H9 (cell line): ENCODE measurements at regions not wholly inside any gene's neighbourhood (a gene's known extent, or its start where the extent isn't known, plus 50 kb on each side); places are given as distances from the start of the nearest gene placed in this dataset.

Experiments
- DNase-seq: peaks from one replicate; pipeline ENCODE4 v3.0.0-alpha.2; 2017
- H2AFZ ChIP-seq: one replicate; pipeline ENCODE4 v1.6.1; 2013; ENCODE audit warnings: mild to moderate bottlenecking, low read length, control low read depth, moderate library complexity
- H2AK5ac ChIP-seq: 2 replicates; pipeline ENCODE4 v1.6.1; 2013; ENCODE audit warnings: low read length, control low read depth, mixed read lengths; ENCODE audit not compliant: insufficient read length
- H2BK120ac ChIP-seq: one replicate; pipeline ENCODE4 v1.6.1; 2013; ENCODE audit warnings: low read depth, mild to moderate bottlenecking, low read length, control low read depth, inconsistent platforms; ENCODE audit not compliant: poor library complexity, severe bottlenecking
- H2BK12ac ChIP-seq: 2 replicates; pipeline ENCODE4 v1.6.1; 2013; ENCODE audit warnings: low read length, control low read depth, mixed read lengths, low read depth; ENCODE audit not compliant: insufficient read length
- H2BK15ac ChIP-seq: 2 replicates; pipeline ENCODE4 v1.6.1; 2013; ENCODE audit warnings: low read depth, low read length, control low read depth
- H2BK20ac ChIP-seq: one replicate; pipeline ENCODE4 v1.6.1; 2013; ENCODE audit warnings: low read depth, mild to moderate bottlenecking, low read length, control low read depth, inconsistent platforms; ENCODE audit not compliant: poor library complexity, severe bottlenecking
- H2BK5ac ChIP-seq: 2 replicates; pipeline ENCODE4 v1.6.1; 2013; ENCODE audit warnings: low read length, control low read depth, mixed read lengths; ENCODE audit not compliant: insufficient read length
- H3K14ac ChIP-seq: 2 replicates; pipeline ENCODE4 v1.6.1; 2013; ENCODE audit warnings: low read length, control low read depth; ENCODE audit not compliant: insufficient read depth
- H3K18ac ChIP-seq: 2 replicates; pipeline ENCODE4 v1.6.1; 2013; ENCODE audit warnings: low read depth, mild to moderate bottlenecking, mixed read lengths, low read length, control low read depth; ENCODE audit not compliant: insufficient read length
- H3K23ac ChIP-seq: 2 replicates; pipeline ENCODE4 v1.6.1; 2013; ENCODE audit warnings: low read length, control low read depth, mixed read lengths, low read depth; ENCODE audit not compliant: insufficient read length
- H3K23me2 ChIP-seq: 2 replicates; pipeline ENCODE4 v1.6.1; 2013; ENCODE audit warnings: low read depth, mild to moderate bottlenecking, mixed read lengths, low read length, control low read depth; ENCODE audit not compliant: insufficient read length, poor library complexity, severe bottlenecking
- H3K27ac ChIP-seq: 2 replicates; pipeline ENCODE4 v1.5.1; 2013; ENCODE audit warnings: low read length, control low read depth, mixed read lengths, low read depth; ENCODE audit not compliant: insufficient read length
- H3K27me3 ChIP-seq: 2 replicates; pipeline ENCODE4 v1.6.1; 2013; ENCODE audit warnings: low read length, control low read depth, inconsistent platforms; ENCODE audit not compliant: insufficient read depth
- H3K4ac ChIP-seq: 2 replicates; pipeline ENCODE4 v1.6.1; 2013; ENCODE audit warnings: low read depth, mild to moderate bottlenecking, control low read depth, inconsistent platforms, low read length, moderate library complexity
- H3K4me1 ChIP-seq: 2 replicates; pipeline ENCODE4 v1.6.1; 2013; ENCODE audit warnings: low read length, control low read depth, inconsistent platforms; ENCODE audit not compliant: insufficient read depth
- H3K4me2 ChIP-seq: 2 replicates; pipeline ENCODE4 v1.6.1; 2013; ENCODE audit warnings: low read length, control low read depth, mixed read lengths; ENCODE audit not compliant: insufficient read length, insufficient read depth
- H3K56ac ChIP-seq: 2 replicates; pipeline ENCODE4 v1.6.1; 2013; ENCODE audit warnings: low read depth, mild to moderate bottlenecking, mixed read lengths, low read length, control low read depth; ENCODE audit not compliant: insufficient read length
- H3K79me1 ChIP-seq: 2 replicates; pipeline ENCODE4 v1.6.1; 2013; ENCODE audit warnings: low read depth, mild to moderate bottlenecking, moderate library complexity, low read length, control low read depth, inconsistent platforms; ENCODE audit not compliant: insufficient read depth, poor library complexity, severe bottlenecking
- H3K79me2 ChIP-seq: 2 replicates; pipeline ENCODE4 v1.6.1; 2013; ENCODE audit warnings: low read length, control low read depth, inconsistent platforms; ENCODE audit not compliant: insufficient read depth
- H3K9ac ChIP-seq: 2 replicates; pipeline ENCODE4 v1.6.1; 2013; ENCODE audit warnings: low read length, control low read depth, mixed read lengths; ENCODE audit not compliant: insufficient read length; ENCODE audit errors: extremely low read depth
- H3K9me3 ChIP-seq: one replicate; pipeline ENCODE4 v1.6.1; 2013; ENCODE audit warnings: low read depth, low read length, inconsistent platforms; ENCODE audit not compliant: control insufficient read depth
- H3T11ph ChIP-seq: one replicate; pipeline ENCODE4 v1.6.1; 2013; ENCODE audit warnings: mild to moderate bottlenecking, low read length, control low read depth, inconsistent platforms
- H4K20me1 ChIP-seq: one replicate; pipeline ENCODE4 v1.6.1; 2013; ENCODE audit not compliant: control insufficient read depth, insufficient read length, insufficient read depth
- H4K5ac ChIP-seq: 2 replicates; pipeline ENCODE4 v1.6.1; 2013; ENCODE audit warnings: low read depth, mild to moderate bottlenecking, mixed read lengths, low read length, control low read depth; ENCODE audit not compliant: insufficient read length
- H4K8ac ChIP-seq: replicated peaks from 2 replicates; pipeline ENCODE4 v1.6.1; 2013; ENCODE audit warnings: low read length, control low read depth, mixed read lengths, low read depth; ENCODE audit not compliant: insufficient read length
- H4K91ac ChIP-seq: 2 replicates; pipeline ENCODE4 v1.6.1; 2013; ENCODE audit warnings: low read depth, mild to moderate bottlenecking, moderate library complexity, mixed read lengths, low read length, control low read depth; ENCODE audit not compliant: insufficient read length
- H3K27ac Mint-ChIP-seq, 3 experiments: 2 replicates in 2 of 3; 3 replicates in 1 of 3; pipeline ENCODE4 v1.8.0; 2020 to 2021; ENCODE audit warnings: mixed read lengths in 3 of 3, mild to moderate bottlenecking in 1 of 3, moderate library complexity in 1 of 3
- H3K27me3 Mint-ChIP-seq: 2 replicates; pipeline ENCODE4 v1.8.0; 2021; ENCODE audit warnings: low read depth, mild to moderate bottlenecking, moderate library complexity, mixed read lengths
- H3K36me3 Mint-ChIP-seq, 3 experiments: 2 replicates in 2 of 3; 3 replicates in 1 of 3; pipeline ENCODE4 v1.8.0; 2020 to 2021; ENCODE audit warnings: low read depth in 3 of 3, mixed read lengths in 3 of 3; ENCODE audit not compliant: insufficient read depth in 1 of 3
- H3K4me1 Mint-ChIP-seq, 2 experiments: 2 replicates each; pipeline ENCODE4 v1.8.0; 2020; ENCODE audit warnings: mixed read lengths in 2 of 2
- H3K4me3 Mint-ChIP-seq, 2 experiments: 2 replicates in 1 of 2; 3 replicates in 1 of 2; pipeline ENCODE4 v1.8.0; 2020 to 2021; ENCODE audit warnings: mild to moderate bottlenecking in 2 of 2, mixed read lengths in 2 of 2, moderate library complexity in 1 of 2
- H3K9me3 Mint-ChIP-seq, 2 experiments: 2 replicates in 1 of 2; 3 replicates in 1 of 2; pipeline ENCODE4 v1.8.0; 2020; ENCODE audit warnings: mild to moderate bottlenecking in 2 of 2, mixed read lengths in 2 of 2, moderate library complexity in 1 of 2
- CTCF ChIP-seq: fragments of 200-600 bp; sonication (generic); conservative IDR thresholded peaks from 3 replicates; pipeline ENCODE4 v1.8.0; 2021; ENCODE audit warnings: antibody characterized with exemption, mild to moderate bottlenecking
- WGBS: extraction: QIAGEN DNeasy Blood & Tissue Kit; methylation state at CpG from one replicate; pipeline ENCODE4 v1.1.7; 2013; ENCODE audit warnings: missing lambda C conversion rate, low lambda C conversion rate, mixed read lengths; ENCODE audit not compliant: insufficient read length; ENCODE audit errors: extremely low coverage; 5-methylcytosine and 5-hydroxymethylcytosine counted together

- no peak overlapping the region for H3K27ac ChIP-seq
- peak overlapping the region in 2 of 3 experiments; percentile 0 to 1; a peak in 2 of 7 replicates for H3K27ac Mint-ChIP-seq
Observed at GRCh38 chr20:48186447-48186846, 401.2 kb upstream of the SULF2 start.

More at GRCh38 chr20:48186447-48186846, 401.2 kb upstream of the SULF2 start:
- no peak overlapping the region for H2BK15ac ChIP-seq
- no peak overlapping the region for H2BK20ac ChIP-seq
- no peak for TF ChIP-seq CTCF
- no peak overlapping the region for H2AFZ ChIP-seq
- no peaks in the 10 kb centered on the region for H3K9me3 ChIP-seq
- no peak for DNase-seq
- no peaks in the 10 kb centered on the region for H3K23me2 ChIP-seq
- WGBS, result no CpG with 5 or more reads among the region's 2 CpGs
- no peak overlapping the region for H3K4me2 ChIP-seq
- H3K18ac ChIP-seq, result no peak overlapping the region
- no peak overlapping the region for H3T11ph ChIP-seq
- H2BK12ac ChIP-seq, result no peak overlapping the region
- Mint-ChIP-seq H3K9me3 (peaks cover 0 to 3% of the 10 kb centered on the region in 2 experiments; a peak in 3 of 5 replicates), H3K36me3 (peaks cover 0 to 7% (median 0%) of the 10 kb centered on the region in 3 experiments; a peak in 3 of 7 replicates), H3K4me1 (peaks cover 21 to 34% of the 10 kb centered on the region in 2 experiments), H3K27me3 (peaks cover 5% of the 10 kb centered on the region), H3K4me3 (no peak overlapping the region)
- H3K14ac ChIP-seq, result no peak overlapping the region
- no peak overlapping the region for H3K23ac ChIP-seq
- no peak overlapping the region for H4K5ac ChIP-seq
- no peak overlapping the region for H2AK5ac ChIP-seq
- no peaks in the 10 kb centered on the region; the same call in 1 of the 2 replicates for H3K4me1 ChIP-seq
- no peak overlapping the region for H2BK120ac ChIP-seq
- no peak overlapping the region for H4K91ac ChIP-seq
- no peak overlapping the region for H2BK5ac ChIP-seq
- H3K9ac ChIP-seq, result no peak overlapping the region
- no peaks in the 10 kb centered on the region for H3K79me2 ChIP-seq
- no peak overlapping the region for H3K56ac ChIP-seq
- H4K8ac ChIP-seq, result no peak overlapping the region
- no peaks in the 10 kb centered on the region for H4K20me1 ChIP-seq
- no peaks in the 10 kb centered on the region for H3K79me1 ChIP-seq
- no peaks in the 10 kb centered on the region for H3K27me3 ChIP-seq
- H3K4ac ChIP-seq, result no peak overlapping the region
